Fibroblast of lung (primary cell): ENCODE measurements at regions not wholly inside any gene's neighbourhood (a gene's known extent, or its start where the extent isn't known, plus 50 kb on each side); places are given as distances from the start of the nearest gene placed in this dataset.

Source experiments
- DNase-seq, 2 donors: peaks; one replicate each; pipeline versions ENCODE4 v3.0.0 to v3.0.0-alpha.2; 2010; ENCODE audit warnings: low read depth in 2 of 2
- H2AFZ ChIP-seq: 2 replicates; pipeline ENCODE4 v1.5.1; 2012; ENCODE audit warnings: low read length, control low read depth, inconsistent platforms
- H3K27ac ChIP-seq: 2 replicates; pipeline ENCODE4 v1.5.1; 2011; ENCODE audit warnings: low read length, control low read depth; ENCODE audit not compliant: insufficient read depth
- H3K27me3 ChIP-seq: 2 replicates; pipeline ENCODE4 v1.5.1; 2011; ENCODE audit warnings: mild to moderate bottlenecking, low read length; ENCODE audit not compliant: control insufficient read depth, insufficient read depth
- H3K36me3 ChIP-seq: 2 replicates; pipeline ENCODE4 v1.5.1; 2011; ENCODE audit warnings: low read length; ENCODE audit not compliant: control insufficient read depth, insufficient read depth
- H3K4me1 ChIP-seq: 2 replicates; pipeline ENCODE4 v1.5.1; 2011; ENCODE audit warnings: low read length; ENCODE audit not compliant: control insufficient read depth, insufficient read depth; ENCODE audit errors: extremely low read depth
- H3K4me2 ChIP-seq: 2 replicates; pipeline ENCODE4 v1.5.1; 2011; ENCODE audit warnings: low read length, control low read depth; ENCODE audit not compliant: insufficient read depth; ENCODE audit errors: extremely low read depth
- H3K4me3 ChIP-seq, 4 experiments: fragments of 200-600 bp in 1 of 4; sonication (generic) in 1 of 4; replicated peaks in 1 of 4; 2 replicates each; pipeline ENCODE4 v1.5.1; 2011 to 2016; ENCODE audit warnings: low read length in 4 of 4, low read depth in 3 of 4, mild to moderate bottlenecking in 3 of 4, control low read depth in 2 of 4, inconsistent platforms in 1 of 4, mixed read lengths in 1 of 4; ENCODE audit not compliant: insufficient read depth in 1 of 4; ENCODE audit errors: control extremely low read depth in 1 of 4
- H3K79me2 ChIP-seq: 2 replicates; pipeline ENCODE4 v1.5.1; 2012; ENCODE audit warnings: mild to moderate bottlenecking, low read length, inconsistent platforms; ENCODE audit not compliant: control insufficient read depth, insufficient read depth
- H3K9ac ChIP-seq: 2 replicates; pipeline ENCODE4 v1.5.1; 2011; ENCODE audit warnings: mild to moderate bottlenecking, low read length, control low read depth; ENCODE audit not compliant: insufficient read depth
- H3K9me3 ChIP-seq: 2 replicates; pipeline ENCODE4 v1.5.1; 2012; ENCODE audit warnings: low read depth, low read length; ENCODE audit not compliant: control insufficient read depth, insufficient read depth
- H4K20me1 ChIP-seq: 2 replicates; pipeline ENCODE4 v1.5.1; 2011; ENCODE audit warnings: low read length; ENCODE audit not compliant: control insufficient read depth, insufficient read depth; ENCODE audit errors: extremely low read depth
- CTCF ChIP-seq, 2 donors: IDR thresholded peaks in 1 of 2; conservative IDR thresholded peaks in 1 of 2; 1 replicate in 1 of 2; 2 replicates in 1 of 2; pipeline ENCODE4 v1.5.1; 2011 to 2012; ENCODE audit warnings: low read length in 2 of 2, control low read depth in 1 of 2, inconsistent platforms in 1 of 2, low read depth in 1 of 2, mild to moderate bottlenecking in 1 of 2
- EZH2 ChIP-seq: IDR thresholded peaks from 2 replicates; pipeline ENCODE4 v1.5.1; 2012; ENCODE audit warnings: low read length, control low read depth, mild to moderate bottlenecking; ENCODE audit errors: missing control alignments

GRCh38 chr3:182058488-182058887 is 346.8 kb downstream of the SOX2 start:
- peak in 1 of 2 donors; percentile 41 for DNase-seq
- Histone ChIP-seq H4K20me1 (no peaks in the 10 kb centered on the region), H3K4me3 (no peak overlapping the region), H3K27ac (no peak overlapping the region), H3K36me3 (no peaks in the 10 kb centered on the region), H3K27me3 (no peaks in the 10 kb centered on the region), H3K9ac (no peak overlapping the region), H3K4me2 (no peak overlapping the region), H3K9me3 (no peaks in the 10 kb centered on the region), H2AFZ (no peak overlapping the region), H3K79me2 (no peaks in the 10 kb centered on the region), H3K4me1 (no peaks in the 10 kb centered on the region)
- no peak for TF ChIP-seq EZH2
- TF ChIP-seq CTCF (conservative IDR thresholded peaks at IDR 0.05 in 1 of 2, IDR thresholded peaks at IDR 0.05 in 1 of 2; ENCODE audit: low read depth in 1 of 2, low read length in 2 of 2): no peak

- no peak overlapping the region for H3K4me2 ChIP-seq
- TF ChIP-seq EZH2 (no peak), CTCF (conservative IDR thresholded peaks at IDR 0.05 in 1 of 2, IDR thresholded peaks at IDR 0.05 in 1 of 2; ENCODE audit: low read depth in 1 of 2, low read length in 2 of 2) (no peak)
- no peaks in the 10 kb centered on the region for H4K20me1 ChIP-seq
- no peaks in the 10 kb centered on the region for H3K79me2 ChIP-seq
- H3K27me3 ChIP-seq: no peaks in the 10 kb centered on the region
- no peak for DNase-seq
- no peaks in the 10 kb centered on the region for H3K36me3 ChIP-seq
- H3K9me3 ChIP-seq: no peaks in the 10 kb centered on the region
- no peak overlapping the region for H3K4me3 ChIP-seq
- H3K9ac ChIP-seq: no peak overlapping the region
- H2AFZ ChIP-seq: no peak overlapping the region
- H3K4me1 ChIP-seq: no peaks in the 10 kb centered on the region
- H3K27ac ChIP-seq: no peak overlapping the region
Measured at GRCh38 chr3:182063742-182064141, 352.0 kb downstream of the SOX2 start.

- no peak overlapping the region for H3K4me2 ChIP-seq
- H3K27me3 ChIP-seq: no peaks in the 10 kb centered on the region
- no peaks in the 10 kb centered on the region for H3K36me3 ChIP-seq
- no peak overlapping the region for H3K27ac ChIP-seq
- H3K9ac ChIP-seq: no peak overlapping the region
- H3K79me2 ChIP-seq: no peaks in the 10 kb centered on the region
- TF ChIP-seq CTCF (conservative IDR thresholded peaks at IDR 0.05 in 1 of 2, IDR thresholded peaks at IDR 0.05 in 1 of 2; ENCODE audit: low read depth in 1 of 2, low read length in 2 of 2) (no peak), EZH2 (no peak)
- no peak overlapping the region for H2AFZ ChIP-seq
- H3K4me1 ChIP-seq: no peaks in the 10 kb centered on the region
- peak in 1 of 2 donors; percentile 9 for DNase-seq
- no peaks in the 10 kb centered on the region for H3K9me3 ChIP-seq
- no peaks in the 10 kb centered on the region for H4K20me1 ChIP-seq
- H3K4me3 ChIP-seq: no peak overlapping the region
Measured at GRCh38 chr3:182067423-182067822, 355.7 kb downstream of the SOX2 start.
